Chondrocyte (in vitro differentiated cells): ENCODE measurements at regions not wholly inside any gene's neighbourhood (a gene's known extent, or its start where the extent isn't known, plus 50 kb on each side); places are given as distances from the start of the nearest gene placed in this dataset.

Source experiments
- DNase-seq: peaks from one replicate; pipeline ENCODE4 v3.0.0; 2021; ENCODE audit warnings: mixed read lengths, low spot score
- H3K27ac Mint-ChIP-seq: one replicate; pipeline ENCODE4 v1.8.0; 2021; ENCODE audit warnings: mild to moderate bottlenecking, moderate library complexity, mixed read lengths; ENCODE audit not compliant: unreplicated experiment
- H3K27me3 Mint-ChIP-seq: 2 replicates; pipeline ENCODE4 v1.8.0; 2021; ENCODE audit warnings: low read depth, mixed read lengths
- H3K36me3 Mint-ChIP-seq: 2 replicates; pipeline ENCODE4 v1.8.0; 2021; ENCODE audit warnings: low read depth, mixed read lengths
- H3K4me1 Mint-ChIP-seq: 2 replicates; pipeline ENCODE4 v1.8.0; 2021; ENCODE audit warnings: low read depth, mild to moderate bottlenecking, mixed read lengths
- H3K4me3 Mint-ChIP-seq: one replicate; pipeline ENCODE4 v1.8.0; 2021; ENCODE audit warnings: mild to moderate bottlenecking, moderate library complexity, mixed read lengths; ENCODE audit not compliant: unreplicated experiment
- H3K9me3 Mint-ChIP-seq: 2 replicates; pipeline ENCODE4 v1.8.0; 2021; ENCODE audit warnings: low read depth, mixed read lengths
- TF ChIP-seq, protein P1 (sequence below): fragments of 200-600 bp; sonication (generic); IDR thresholded peaks from 2 replicates; pipeline ENCODE4 v1.5.0; 2021; ENCODE audit warnings: antibody characterized with exemption, mild to moderate bottlenecking, moderate library complexity

DNA sequence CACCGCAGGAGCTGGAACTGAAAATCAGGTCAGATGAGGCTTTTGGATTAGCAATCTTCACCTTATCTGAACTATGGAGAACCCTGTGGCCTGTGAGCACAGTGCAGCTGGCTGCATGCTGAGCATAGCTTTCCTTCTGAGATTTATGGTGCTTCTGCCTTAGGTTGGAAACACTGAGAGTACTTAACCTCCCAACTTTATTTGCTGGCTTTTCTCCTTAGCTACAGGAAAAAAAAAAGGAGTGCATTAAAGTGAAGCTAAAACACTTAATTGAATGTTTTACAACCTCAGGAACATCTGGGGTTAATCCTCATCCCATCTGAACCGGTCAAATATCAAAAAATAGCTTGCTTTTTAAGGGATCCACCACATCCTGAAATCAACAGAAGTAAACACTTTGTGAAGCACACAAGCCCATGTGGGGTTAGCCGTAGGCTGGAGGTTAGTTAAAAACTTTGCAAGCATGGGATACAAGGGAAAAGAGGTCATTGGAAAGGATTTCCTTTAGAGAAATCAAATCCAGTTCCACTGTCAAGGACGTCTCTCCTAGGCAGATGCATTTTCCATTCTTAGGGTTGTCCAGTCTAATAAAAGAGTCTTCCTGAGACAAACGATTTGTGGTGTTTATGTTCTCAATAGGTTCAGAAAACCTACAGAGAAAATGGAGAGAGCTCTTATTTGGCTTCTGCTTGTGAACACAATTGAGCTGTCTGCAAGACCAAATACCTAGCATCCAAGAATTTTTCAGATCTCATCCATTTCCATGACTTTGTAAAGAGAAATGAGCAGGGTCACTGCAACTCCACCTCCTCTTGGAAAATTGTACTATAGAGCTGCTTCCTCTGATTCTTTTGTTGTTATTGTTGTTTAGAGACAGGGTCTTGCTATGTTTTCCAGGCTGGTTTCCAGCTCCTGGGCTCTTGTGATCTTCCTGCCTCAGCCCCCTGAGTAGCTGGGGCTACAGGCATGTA, 470.4 kb upstream of the IGFBP3 start:
- Mint-ChIP-seq H3K4me1 (peaks cover 8% of the 10 kb centered on the region), H3K4me3 (no peak overlapping the region), H3K9me3 (peaks cover 5% of the 10 kb centered on the region), H3K27me3 (no peaks in the 10 kb centered on the region), H3K27ac (no peak overlapping the region), H3K36me3 (peaks cover 3% of the 10 kb centered on the region)
- no peak for DNase-seq
- TF ChIP-seq, protein P1, sequence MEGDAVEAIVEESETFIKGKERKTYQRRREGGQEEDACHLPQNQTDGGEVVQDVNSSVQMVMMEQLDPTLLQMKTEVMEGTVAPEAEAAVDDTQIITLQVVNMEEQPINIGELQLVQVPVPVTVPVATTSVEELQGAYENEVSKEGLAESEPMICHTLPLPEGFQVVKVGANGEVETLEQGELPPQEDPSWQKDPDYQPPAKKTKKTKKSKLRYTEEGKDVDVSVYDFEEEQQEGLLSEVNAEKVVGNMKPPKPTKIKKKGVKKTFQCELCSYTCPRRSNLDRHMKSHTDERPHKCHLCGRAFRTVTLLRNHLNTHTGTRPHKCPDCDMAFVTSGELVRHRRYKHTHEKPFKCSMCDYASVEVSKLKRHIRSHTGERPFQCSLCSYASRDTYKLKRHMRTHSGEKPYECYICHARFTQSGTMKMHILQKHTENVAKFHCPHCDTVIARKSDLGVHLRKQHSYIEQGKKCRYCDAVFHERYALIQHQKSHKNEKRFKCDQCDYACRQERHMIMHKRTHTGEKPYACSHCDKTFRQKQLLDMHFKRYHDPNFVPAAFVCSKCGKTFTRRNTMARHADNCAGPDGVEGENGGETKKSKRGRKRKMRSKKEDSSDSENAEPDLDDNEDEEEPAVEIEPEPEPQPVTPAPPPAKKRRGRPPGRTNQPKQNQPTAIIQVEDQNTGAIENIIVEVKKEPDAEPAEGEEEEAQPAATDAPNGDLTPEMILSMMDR = no peak

DNA sequence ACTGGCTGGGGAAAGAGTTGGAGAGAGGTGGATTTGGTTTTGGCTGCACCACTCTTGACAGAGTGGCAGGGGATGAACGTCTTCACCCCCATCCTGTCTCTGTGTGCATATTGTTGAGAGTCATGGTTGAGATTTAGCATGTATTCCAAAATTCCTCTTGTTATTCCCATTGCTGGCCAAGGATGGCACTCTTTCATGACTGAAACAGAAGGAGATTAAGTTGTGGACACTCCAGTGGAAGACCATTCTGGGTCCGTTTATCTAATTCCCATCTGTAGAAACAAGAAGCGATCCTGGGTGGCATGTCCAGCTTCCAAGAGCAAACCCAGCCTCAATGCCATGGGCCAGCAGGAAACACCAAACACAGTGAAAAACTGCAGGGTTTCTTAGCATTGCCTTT, 469.0 kb upstream of the IGFBP3 start:
- TF ChIP-seq, protein P1 = peak; percentile 50
- no peak for DNase-seq
- H3K4me1 Mint-ChIP-seq = peaks cover 21% of the 10 kb centered on the region
- H3K9me3 Mint-ChIP-seq = peaks cover 6% of the 10 kb centered on the region
- no peaks in the 10 kb centered on the region for H3K27me3 Mint-ChIP-seq
- H3K27ac Mint-ChIP-seq = no peak overlapping the region
- no peak overlapping the region for H3K4me3 Mint-ChIP-seq
- H3K36me3 Mint-ChIP-seq = peaks cover 3% of the 10 kb centered on the region

DNA sequence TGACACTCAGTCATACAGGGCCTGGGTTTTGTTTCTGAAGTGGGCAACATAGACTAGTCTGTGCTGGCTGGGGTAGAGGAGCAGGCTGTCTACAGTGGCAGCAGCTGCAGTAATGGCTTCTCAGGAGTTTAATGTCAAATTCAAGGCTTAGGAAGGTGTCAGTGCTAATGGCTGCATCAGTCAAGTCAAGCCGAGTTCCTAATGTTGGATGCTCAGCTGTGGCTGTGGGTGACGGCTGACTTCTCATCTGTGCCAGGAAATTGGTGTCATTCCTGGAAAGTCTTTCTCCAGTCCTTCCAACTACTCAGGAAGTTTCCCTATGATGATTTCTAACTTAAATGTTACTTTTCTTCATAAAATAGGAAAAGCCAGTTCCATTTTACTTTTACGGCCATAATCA, 468.1 kb upstream of the IGFBP3 start:
- no peak for DNase-seq
- Mint-ChIP-seq H3K36me3 (peaks cover 3% of the 10 kb centered on the region), H3K4me3 (no peak overlapping the region)

DNA sequence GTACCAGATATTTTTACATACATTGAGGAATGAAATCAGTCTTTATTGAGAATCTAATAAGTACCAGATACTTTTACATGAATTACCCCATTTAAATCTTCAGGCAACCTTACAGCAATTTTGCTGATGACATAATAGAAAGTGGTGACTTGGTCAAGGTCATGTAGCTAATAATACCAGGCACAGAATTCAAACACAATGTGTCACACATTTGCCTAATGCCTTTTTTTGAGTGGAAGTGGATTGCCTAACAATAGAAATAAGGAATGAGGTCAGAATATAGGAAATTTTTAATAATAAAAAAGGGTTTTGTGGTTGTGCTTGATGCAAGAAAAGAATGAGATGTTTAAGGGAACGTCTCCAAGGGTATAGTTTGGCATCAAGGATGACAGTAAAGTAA, 466.6 kb upstream of the IGFBP3 start:
- TF ChIP-seq, protein P1 = no peak
- peaks cover 3% of the 10 kb centered on the region for H3K36me3 Mint-ChIP-seq
- H3K4me3 Mint-ChIP-seq = no peak overlapping the region
- H3K9me3 Mint-ChIP-seq = peaks cover 13% of the 10 kb centered on the region
- no peak overlapping the region for H3K27ac Mint-ChIP-seq
- no peak for DNase-seq
- H3K27me3 Mint-ChIP-seq = no peaks in the 10 kb centered on the region
- H3K4me1 Mint-ChIP-seq = peaks cover 27% of the 10 kb centered on the region

More for the DNA sequence above, 468.1 kb upstream of the IGFBP3 start:
- Mint-ChIP-seq H3K4me1 (peaks cover 21% of the 10 kb centered on the region), H3K9me3 (peaks cover 6% of the 10 kb centered on the region), H3K27ac (no peak overlapping the region), H3K27me3 (no peaks in the 10 kb centered on the region)
- TF ChIP-seq, protein P1 = no peak

DNA sequence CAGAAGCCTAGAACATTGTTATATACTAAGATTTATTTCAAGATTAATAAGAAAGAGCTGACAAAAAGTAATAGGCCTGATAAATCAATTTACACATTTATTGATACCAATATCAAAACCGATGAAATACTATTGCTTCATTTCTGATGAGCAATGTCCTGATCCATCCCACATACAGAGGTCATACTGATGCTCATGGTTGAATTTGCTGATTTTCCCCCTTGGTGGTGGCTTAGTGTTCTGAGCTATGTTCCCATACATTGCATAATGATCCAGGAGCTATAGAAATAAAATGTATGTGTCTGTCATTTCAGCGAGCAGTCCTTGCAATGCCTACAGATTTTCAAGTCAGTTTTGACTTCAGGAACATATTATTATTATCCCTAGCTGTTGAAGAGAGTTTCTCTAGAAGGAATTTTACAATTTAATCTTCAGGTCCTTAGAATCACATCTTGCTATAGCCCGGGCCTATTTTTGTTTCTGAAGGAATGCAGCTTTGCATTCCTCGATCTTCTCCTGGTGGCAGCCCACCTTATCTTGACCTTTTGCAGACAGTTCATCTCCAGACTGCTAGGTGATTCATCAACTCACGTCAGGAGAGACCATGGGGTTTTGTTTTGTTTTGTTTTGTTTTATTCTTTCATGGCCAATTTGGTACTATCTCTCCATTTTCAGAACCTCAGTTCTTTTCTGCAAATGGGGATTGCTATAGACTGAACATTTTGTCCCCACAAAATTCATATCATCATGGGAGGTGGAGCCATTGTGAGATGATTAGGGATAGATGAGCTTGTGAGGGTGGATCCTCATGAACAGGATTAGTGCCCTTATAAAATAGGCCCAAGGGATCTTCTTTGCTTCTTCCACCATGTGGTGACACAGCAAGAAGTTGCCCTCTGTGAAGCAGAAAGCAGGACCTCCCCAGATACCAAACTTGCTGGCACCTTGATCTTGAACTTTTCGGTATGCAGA, 465.6 kb upstream of the IGFBP3 start:
- Mint-ChIP-seq H3K4me3 (no peak overlapping the region), H3K4me1 (peaks cover 27% of the 10 kb centered on the region)
- no peak for DNase-seq

More for the DNA sequence above, 465.6 kb upstream of the IGFBP3 start:
- Mint-ChIP-seq H3K27me3 (no peaks in the 10 kb centered on the region), H3K9me3 (peaks cover 14% of the 10 kb centered on the region), H3K27ac (peak overlapping the region; percentile 60), H3K36me3 (no peaks in the 10 kb centered on the region)
- TF ChIP-seq, protein P1 = no peak
